WERI-Rb-1 (cell line): ENCODE measurements at regions not wholly inside any gene's neighbourhood (a gene's known extent, or its start where the extent isn't known, plus 50 kb on each side); places are given as distances from the start of the nearest gene placed in this dataset.
A peak's percentile ranks its signal among the peaks of the same experiment; 100 is the strongest.

Experiments
- DNase-seq: peaks from one replicate; pipeline ENCODE4 v3.0.0-alpha.2; 2020
- H3K27ac ChIP-seq: fragments of 250-450 bp; sonication (Bioruptor Pico); 2 replicates; pipeline ENCODE4 v1.5.1; 2020; ENCODE audit warnings: mild to moderate bottlenecking, moderate library complexity
- H3K27me3 ChIP-seq: fragments of 250-450 bp; sonication (Bioruptor Pico); 2 replicates; pipeline ENCODE4 v1.5.1; 2021; ENCODE audit warnings: mild to moderate bottlenecking, low read depth, moderate library complexity; ENCODE audit not compliant: insufficient read depth, severe bottlenecking
- H3K36me3 ChIP-seq: fragments of 250-450 bp; sonication (Bioruptor Pico); 2 replicates; pipeline ENCODE4 v1.5.1; 2020; ENCODE audit warnings: mild to moderate bottlenecking, moderate library complexity
- H3K4me3 ChIP-seq: 2 replicates; pipeline ENCODE4 v1.5.1; 2011; ENCODE audit warnings: low read depth, mild to moderate bottlenecking, control low read depth, low read length
- H3K9me3 ChIP-seq: fragments of 250-450 bp; sonication (Bioruptor Pico); 2 replicates; pipeline ENCODE4 v1.5.1; 2021; ENCODE audit warnings: mild to moderate bottlenecking, moderate library complexity; ENCODE audit not compliant: severe bottlenecking
- CTCF ChIP-seq: IDR thresholded peaks from 2 replicates; pipeline ENCODE4 v1.5.1; 2011; ENCODE audit warnings: low read depth, mild to moderate bottlenecking, control low read depth, inconsistent platforms, low read length

GRCh38 chr11:22433517-22433916 is 95.3 kb downstream of the SLC17A6 start:
- Histone ChIP-seq H3K4me3 (no peak overlapping the region), H3K36me3 (no peaks in the 10 kb centered on the region)

DNA sequence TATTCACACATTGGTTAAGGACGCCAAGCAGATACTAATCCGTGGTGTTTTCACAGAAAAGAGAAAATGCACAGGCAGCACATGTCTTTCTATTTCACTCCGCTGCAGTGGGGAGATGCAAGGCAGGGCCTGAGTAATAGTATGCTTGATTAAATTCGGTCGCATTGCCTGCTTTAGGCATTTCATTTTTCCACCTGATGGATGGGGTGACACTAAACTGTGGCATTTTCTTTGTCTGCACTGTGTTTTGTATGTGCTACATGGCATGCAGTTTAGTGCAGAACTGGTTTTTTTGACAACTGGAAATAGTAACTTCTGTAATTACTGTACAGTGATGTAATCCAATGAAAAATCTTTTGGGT is 94.9 kb downstream of the SLC17A6 start:
- H3K9me3 ChIP-seq, result no peaks in the 10 kb centered on the region
- DNase-seq, result no peak
- no peaks in the 10 kb centered on the region for H3K27me3 ChIP-seq
- H3K27ac ChIP-seq, result peak overlapping the region; percentile 57
- peak overlapping the region; percentile 51 for H3K4me3 ChIP-seq
- H3K36me3 ChIP-seq, result no peaks in the 10 kb centered on the region
- TF ChIP-seq CTCF, result no peak

More at GRCh38 chr11:22433517-22433916, 95.3 kb downstream of the SLC17A6 start:
- Histone ChIP-seq H3K9me3 (no peaks in the 10 kb centered on the region), H3K27me3 (no peaks in the 10 kb centered on the region), H3K27ac (no peak overlapping the region)
- TF ChIP-seq CTCF, result no peak
- DNase-seq, result no peak

DNA sequence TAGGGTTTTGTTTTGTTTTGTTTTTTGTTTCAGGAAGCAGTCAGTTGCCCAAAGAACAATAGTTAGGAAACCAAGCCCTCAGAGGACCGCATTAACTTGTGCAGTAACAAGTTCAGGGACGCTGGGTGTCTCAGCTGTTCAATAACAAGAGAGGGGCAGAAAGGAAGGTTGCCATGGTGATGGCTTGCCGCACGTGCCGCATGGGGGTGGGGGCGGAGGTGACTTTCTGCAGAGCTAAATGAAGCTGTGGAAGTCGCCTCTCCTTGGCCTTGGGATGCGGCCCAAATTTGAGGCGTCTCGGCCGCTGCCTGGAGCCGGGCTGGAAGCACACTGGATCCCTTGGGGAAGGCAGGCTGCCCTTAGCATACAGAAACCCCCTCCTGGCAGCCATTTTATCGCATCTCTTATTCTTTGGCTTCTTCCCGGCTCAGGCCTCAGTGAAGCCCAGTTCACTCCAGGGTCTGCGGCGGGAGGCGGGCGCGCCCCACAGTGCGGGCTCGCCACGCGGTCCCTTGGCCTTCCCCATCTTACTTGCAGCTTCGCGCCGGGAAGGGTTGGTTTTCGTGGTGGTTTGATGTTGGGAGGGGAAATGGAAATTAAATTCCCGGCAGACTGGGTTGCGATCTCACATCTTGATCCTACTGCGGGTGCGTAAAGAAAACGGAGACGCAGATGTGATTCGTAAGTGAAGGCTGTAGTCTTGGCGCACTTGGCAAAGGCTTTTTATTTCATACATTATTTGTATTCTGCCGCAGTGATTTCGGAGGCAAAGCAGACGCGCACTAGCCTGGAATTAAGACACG is 94.3 kb downstream of the SLC17A6 start:
- no peaks in the 10 kb centered on the region for H3K9me3 ChIP-seq
- H3K36me3 ChIP-seq, result no peaks in the 10 kb centered on the region
- TF ChIP-seq CTCF, result no peak
- DNase-seq, result peak; percentile 53
- no peaks in the 10 kb centered on the region for H3K27me3 ChIP-seq
- peak overlapping the region; percentile 51 for H3K4me3 ChIP-seq
- peak overlapping the region; percentile 57 for H3K27ac ChIP-seq

- DNase-seq, result no peak
- H3K27ac ChIP-seq, result no peak overlapping the region
- H3K36me3 ChIP-seq, result no peaks in the 10 kb centered on the region
Observed at GRCh38 chr11:22431106-22431505, 92.9 kb downstream of the SLC17A6 start.

GRCh38 chr11:22430639-22431038 is 92.5 kb downstream of the SLC17A6 start:
- no peak overlapping the region for H3K4me3 ChIP-seq
- no peak for DNase-seq
- no peaks in the 10 kb centered on the region for H3K27me3 ChIP-seq
- no peak for TF ChIP-seq CTCF
- H3K36me3 ChIP-seq, result no peaks in the 10 kb centered on the region
- H3K27ac ChIP-seq, result no peak overlapping the region
- H3K9me3 ChIP-seq, result no peaks in the 10 kb centered on the region

More at GRCh38 chr11:22431106-22431505, 92.9 kb downstream of the SLC17A6 start:
- no peak for TF ChIP-seq CTCF
- Histone ChIP-seq H3K27me3 (no peaks in the 10 kb centered on the region), H3K4me3 (no peak overlapping the region), H3K9me3 (no peaks in the 10 kb centered on the region)

- DNase-seq, result no peak
- Histone ChIP-seq H3K4me3 (no peak overlapping the region), H3K27ac (no peak overlapping the region), H3K9me3 (no peaks in the 10 kb centered on the region), H3K27me3 (no peaks in the 10 kb centered on the region), H3K36me3 (no peaks in the 10 kb centered on the region)
- TF ChIP-seq CTCF, result no peak
Observed at GRCh38 chr11:22430141-22430541, 92.0 kb downstream of the SLC17A6 start.
